ENCODE measurements at regions not wholly inside any gene's neighbourhood (a gene's known extent, or its start where the extent isn't known, plus 50 kb on each side); places are given as distances from the start of the nearest gene placed in this dataset.
"Not testable (repeated sequence)": the region's sequence is repeated elsewhere in the genome, so short reads cannot be mapped to it uniquely, and the experiment has no call there.

DNA sequence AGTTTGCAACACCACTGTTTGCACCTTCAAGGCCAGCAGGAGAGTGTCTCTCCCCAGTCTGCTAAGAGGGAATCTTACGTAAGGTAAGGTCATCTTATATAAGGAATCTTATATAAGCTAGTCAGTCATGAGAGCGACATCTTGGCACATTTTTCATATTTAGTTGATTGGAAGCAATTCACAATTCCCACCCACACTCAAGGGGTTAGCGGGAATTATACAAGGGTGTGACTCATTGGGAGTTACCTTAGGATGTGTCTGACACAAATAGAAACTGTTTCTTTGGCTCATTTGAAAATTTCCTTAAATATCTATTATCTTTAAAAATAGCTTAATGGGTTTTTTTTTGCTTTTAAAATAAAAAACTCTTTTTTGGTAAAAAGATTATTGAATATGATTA lies 62.1 kb upstream of the GRPR start:
- H3K4me3 ChIP-seq (ENCODE audit: low read length) = no peak overlapping the region
- CTCF ChIA-PET = no interaction called here
- H3K4me1 ChIP-seq (ENCODE audit: insufficient read depth, low read length) = no peaks in the 10 kb centered on the region
- no peak overlapping the region for H3K27ac Mint-ChIP-seq
- no peaks in the 10 kb centered on the region for H3K9me3 ChIP-seq (ENCODE audit: control insufficient read depth in 1 of 2, insufficient read depth in 1 of 2, low read length in 2 of 2)
- no peaks in the 10 kb centered on the region for H3K27me3 Mint-ChIP-seq
- intact Hi-C loops (cut with DNase I, micrococcal nuclease) = no loop called here
- no peaks in the 10 kb centered on the region for H3K4me1 Mint-ChIP-seq (ENCODE audit: low read depth)
- no peak for DNase-seq
- H3K27me3 ChIP-seq (ENCODE audit: control insufficient read depth in 1 of 2, insufficient read depth in 2 of 2, low read length in 2 of 2) = no peaks in the 10 kb centered on the region
- TF ChIP-seq, protein P1, sequence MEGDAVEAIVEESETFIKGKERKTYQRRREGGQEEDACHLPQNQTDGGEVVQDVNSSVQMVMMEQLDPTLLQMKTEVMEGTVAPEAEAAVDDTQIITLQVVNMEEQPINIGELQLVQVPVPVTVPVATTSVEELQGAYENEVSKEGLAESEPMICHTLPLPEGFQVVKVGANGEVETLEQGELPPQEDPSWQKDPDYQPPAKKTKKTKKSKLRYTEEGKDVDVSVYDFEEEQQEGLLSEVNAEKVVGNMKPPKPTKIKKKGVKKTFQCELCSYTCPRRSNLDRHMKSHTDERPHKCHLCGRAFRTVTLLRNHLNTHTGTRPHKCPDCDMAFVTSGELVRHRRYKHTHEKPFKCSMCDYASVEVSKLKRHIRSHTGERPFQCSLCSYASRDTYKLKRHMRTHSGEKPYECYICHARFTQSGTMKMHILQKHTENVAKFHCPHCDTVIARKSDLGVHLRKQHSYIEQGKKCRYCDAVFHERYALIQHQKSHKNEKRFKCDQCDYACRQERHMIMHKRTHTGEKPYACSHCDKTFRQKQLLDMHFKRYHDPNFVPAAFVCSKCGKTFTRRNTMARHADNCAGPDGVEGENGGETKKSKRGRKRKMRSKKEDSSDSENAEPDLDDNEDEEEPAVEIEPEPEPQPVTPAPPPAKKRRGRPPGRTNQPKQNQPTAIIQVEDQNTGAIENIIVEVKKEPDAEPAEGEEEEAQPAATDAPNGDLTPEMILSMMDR (IDR thresholded peaks at IDR 0.05) = no peak
- no peaks in the 10 kb centered on the region for H3K36me3 Mint-ChIP-seq (ENCODE audit: low read depth)
- H3K9me3 Mint-ChIP-seq = no peaks in the 10 kb centered on the region
- no peak for ATAC-seq (ENCODE audit: poor library complexity)
- no peaks in the 10 kb centered on the region for H3K36me3 ChIP-seq (ENCODE audit: insufficient read depth, low read length)
- H3K27ac ChIP-seq (ENCODE audit: low read depth in 1 of 2, low read length in 2 of 2) = no peak overlapping the region
- POLR2A ChIA-PET = no interaction called here
- no peak overlapping the region for H3K4me3 Mint-ChIP-seq

DNA sequence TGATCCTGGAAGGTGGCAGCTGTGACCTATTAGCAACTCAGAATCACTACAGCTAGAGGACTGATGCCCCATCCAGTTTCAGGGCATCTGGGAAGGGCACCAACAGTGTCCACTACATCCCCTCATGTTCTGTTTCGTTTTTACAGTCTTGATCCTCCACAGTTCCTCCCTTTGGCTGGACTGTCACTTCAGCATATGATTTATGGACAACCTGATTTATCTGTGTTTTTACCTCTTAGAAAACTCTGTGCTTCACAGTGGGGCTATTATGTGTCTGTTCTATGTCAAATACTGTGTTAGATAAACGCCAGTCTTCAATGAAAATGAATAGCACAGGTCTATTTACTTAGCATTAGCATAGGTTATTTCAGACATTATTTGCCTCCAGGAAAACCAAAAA lies 63.1 kb upstream of the GRPR start:
- no peak overlapping the region for H3K27ac ChIP-seq (ENCODE audit: low read depth in 1 of 2, low read length in 2 of 2)

DNA sequence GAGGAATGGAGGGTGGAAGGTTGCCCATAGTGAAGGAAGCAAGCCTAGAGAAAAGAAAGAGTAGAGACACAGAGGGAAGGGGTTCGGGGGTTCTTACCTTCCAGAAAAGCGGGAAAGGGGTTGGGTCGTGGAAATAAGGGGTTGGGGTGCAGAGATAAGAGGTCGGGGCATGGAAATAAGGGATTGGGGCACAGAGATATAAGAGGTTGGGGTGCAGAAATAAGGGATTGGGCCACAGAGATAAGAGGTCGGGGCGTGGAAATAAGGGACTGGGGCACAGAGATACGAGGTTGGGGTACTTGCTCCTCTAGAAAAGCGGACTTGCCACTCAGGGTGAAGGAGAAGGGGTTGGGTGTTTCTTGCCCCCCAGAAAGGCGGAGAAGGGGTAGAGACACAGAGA lies 74.2 kb upstream of the GRPR start:
- H3K36me3 ChIP-seq (ENCODE audit: insufficient read depth, low read length); H3K36me3 Mint-ChIP-seq (ENCODE audit: low read depth); ATAC-seq (ENCODE audit: poor library complexity); H3K27ac ChIP-seq (ENCODE audit: low read depth in 1 of 2, low read length in 2 of 2); H3K27me3 ChIP-seq (ENCODE audit: control insufficient read depth in 1 of 2, insufficient read depth in 2 of 2, low read length in 2 of 2); CTCF ChIA-PET; H3K4me3 ChIP-seq (ENCODE audit: low read length); intact Hi-C loops (cut with DNase I, micrococcal nuclease); H3K27me3 Mint-ChIP-seq; H3K27ac Mint-ChIP-seq; H3K9me3 ChIP-seq (ENCODE audit: control insufficient read depth in 1 of 2, insufficient read depth in 1 of 2, low read length in 2 of 2); H3K4me1 Mint-ChIP-seq (ENCODE audit: low read depth); H3K4me1 ChIP-seq (ENCODE audit: insufficient read depth, low read length); H3K4me3 Mint-ChIP-seq; H3K9me3 Mint-ChIP-seq; POLR2A ChIA-PET; DNase-seq: not testable (repeated sequence)

More for the DNA sequence above, 63.1 kb upstream of the GRPR start:
- no peaks in the 10 kb centered on the region for H3K9me3 ChIP-seq (ENCODE audit: control insufficient read depth in 1 of 2, insufficient read depth in 1 of 2, low read length in 2 of 2)
- ATAC-seq (ENCODE audit: poor library complexity) (no peak), DNase-seq (no peak)
- CTCF ChIA-PET = no interaction called here
- no peaks in the 10 kb centered on the region for H3K27me3 ChIP-seq (ENCODE audit: control insufficient read depth in 1 of 2, insufficient read depth in 2 of 2, low read length in 2 of 2)
- Mint-ChIP-seq H3K27ac (no peak overlapping the region), H3K9me3 (no peaks in the 10 kb centered on the region), H3K4me1 (ENCODE audit: low read depth) (no peaks in the 10 kb centered on the region), H3K36me3 (ENCODE audit: low read depth) (no peaks in the 10 kb centered on the region), H3K4me3 (no peak overlapping the region), H3K27me3 (no peaks in the 10 kb centered on the region)
- POLR2A ChIA-PET = no interaction called here
- no peaks in the 10 kb centered on the region for H3K36me3 ChIP-seq (ENCODE audit: insufficient read depth, low read length)
- no peaks in the 10 kb centered on the region for H3K4me1 ChIP-seq (ENCODE audit: insufficient read depth, low read length)
- intact Hi-C loops (cut with DNase I, micrococcal nuclease) = no loop called here
- H3K4me3 ChIP-seq (ENCODE audit: low read length) = no peak overlapping the region
- TF ChIP-seq, protein P1 (IDR thresholded peaks at IDR 0.05) = no peak

DNA sequence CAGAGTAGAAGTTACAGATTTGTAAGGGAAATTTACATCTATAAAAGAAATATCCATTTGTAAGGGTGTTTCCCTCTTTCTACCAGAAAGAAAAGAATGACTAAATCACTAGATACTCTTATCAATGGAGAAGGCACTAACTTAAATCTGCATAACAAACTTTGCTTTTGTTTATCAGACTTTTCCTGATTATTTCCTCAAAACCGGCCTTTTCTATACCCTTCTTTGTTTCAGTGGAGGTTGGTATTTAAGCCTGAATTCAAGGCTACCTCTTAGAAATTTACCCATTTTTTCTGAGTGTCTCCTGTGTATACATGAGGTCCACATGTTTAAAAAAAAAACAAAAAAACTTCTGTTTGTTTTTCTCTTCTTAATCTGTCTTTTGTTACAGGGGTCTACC lies 80.4 kb upstream of the GRPR start:
- Histone ChIP-seq H3K27me3 (ENCODE audit: control insufficient read depth in 1 of 2, insufficient read depth in 2 of 2, low read length in 2 of 2) (no peaks in the 10 kb centered on the region), H3K27ac (ENCODE audit: low read depth in 1 of 2, low read length in 2 of 2) (no peak overlapping the region), H3K36me3 (ENCODE audit: insufficient read depth, low read length) (no peaks in the 10 kb centered on the region), H3K4me3 (ENCODE audit: low read length) (no peak overlapping the region), H3K9me3 (ENCODE audit: control insufficient read depth in 1 of 2, insufficient read depth in 1 of 2, low read length in 2 of 2) (no peaks in the 10 kb centered on the region), H3K4me1 (ENCODE audit: insufficient read depth, low read length) (no peaks in the 10 kb centered on the region)
- H3K27me3 Mint-ChIP-seq = peaks cover 4% of the 10 kb centered on the region
- no peaks in the 10 kb centered on the region for H3K9me3 Mint-ChIP-seq
- H3K4me3 Mint-ChIP-seq = no peak overlapping the region
- H3K27ac Mint-ChIP-seq = no peak overlapping the region
- ChIA-PET POLR2A (no interaction called here), CTCF (no interaction called here)
- H3K36me3 Mint-ChIP-seq (ENCODE audit: low read depth) = no peaks in the 10 kb centered on the region
- intact Hi-C loops (cut with DNase I, micrococcal nuclease) = no loop called here
- no peaks in the 10 kb centered on the region for H3K4me1 Mint-ChIP-seq (ENCODE audit: low read depth)
- no peak for DNase-seq
- TF ChIP-seq, protein P1 (IDR thresholded peaks at IDR 0.05) = no peak
- ATAC-seq (ENCODE audit: poor library complexity) = no peak
